K562 (cell line): ENCODE measurements at regions not wholly inside any gene's neighbourhood (a gene's known extent, or its start where the extent isn't known, plus 50 kb on each side); places are given as distances from the start of the nearest gene placed in this dataset.
A peak's percentile ranks its signal among the peaks of the same experiment; 100 is the strongest.

ENCODE experiments used
- ATAC-seq: fragments of 200-7000 bp; cut with Tn5 transposase; 3 replicates; pipeline ENCODE4 v1.9.1; 2020; ENCODE audit warnings: moderate library complexity
- BruUV-seq: library from RNA; stranded (reverse); fragments of 400-500 nt; replicated peaks from 2 replicates; lab custom pipeline; 2021; lab: Mats Ljungman, UMichigan
- CTCF ChIA-PET: fragments of 300-600 bp; formaldehyde crosslinking; extraction: SDS; loops from one replicate; lab custom pipeline; 2021; ENCODE audit warnings: low intra/inter-chr PET ratio; lab: Yijun Ruan, JAX
- POLR2A ChIA-PET: fragments of 300-600, 350-650 bp; sonication (Branson Sonifier 250); formaldehyde crosslinking; extraction: SDS; loops from one replicate; lab custom pipeline; 2021; ENCODE audit warnings: antibody characterized with exemption, inconsistent platforms; lab: Yijun Ruan, JAX
- DNase-seq, 4 experiments: peaks; one replicate each; pipeline versions ENCODE4 v3.0.0 to v3.0.0-alpha.2; 2011 to 2018; ENCODE audit warnings: low spot score in 3 of 4, mixed read lengths in 3 of 4; ENCODE audit errors: extremely low read depth in 1 of 4
- FAIRE-seq: peaks from 2 replicates; lab custom pipeline; 2011; peaks lifted over from hg19 to GRCh38; lab: Jason Lieb, UNC
- H2AFZ ChIP-seq: 2 replicates; pipeline ENCODE4 v1.6.0; 2011; ENCODE audit warnings: low read depth, low read length, control low read depth, inconsistent platforms
- H3K27ac ChIP-seq: fragments of 200-600 bp; 3 replicates; pipeline ENCODE4 v1.8.0; 2011; ENCODE audit warnings: low read depth, mild to moderate bottlenecking, control low read depth, inconsistent platforms, low read length, moderate library complexity, mixed read lengths; ENCODE audit errors: extremely low read depth
- H3K27me3 ChIP-seq, 2 experiments: fragments of 300-600 bp in 1 of 2; 2 replicates in 1 of 2; 3 replicates in 1 of 2; pipeline versions ENCODE4 v1.6.0 to v1.8.0; 2011; ENCODE audit warnings: inconsistent platforms in 2 of 2, low read length in 2 of 2, mild to moderate bottlenecking in 1 of 2, mixed read lengths in 1 of 2, moderate library complexity in 1 of 2; ENCODE audit not compliant: control insufficient read depth in 2 of 2, insufficient read depth in 2 of 2
- H3K36me3 ChIP-seq: fragments of 300-600 bp; 3 replicates; pipeline ENCODE4 v1.8.0; 2011; ENCODE audit warnings: mild to moderate bottlenecking, low read length, inconsistent platforms; ENCODE audit not compliant: control insufficient read depth, insufficient read depth
- H3K4me1 ChIP-seq, 2 experiments: fragments of 200-600 bp in 1 of 2; replicated peaks in 1 of 2; 2 replicates in 1 of 2; 3 replicates in 1 of 2; pipeline versions ENCODE4 v1.5.1 to v1.8.0; 2011; ENCODE audit warnings: inconsistent platforms in 2 of 2, low read length in 2 of 2, mild to moderate bottlenecking in 1 of 2, mixed read lengths in 1 of 2, moderate library complexity in 1 of 2; ENCODE audit not compliant: control insufficient read depth in 2 of 2, insufficient read depth in 2 of 2
- H3K4me2 ChIP-seq: 2 replicates; pipeline ENCODE4 v1.6.1; 2011; ENCODE audit warnings: low read length, control low read depth, inconsistent platforms, mixed read lengths; ENCODE audit not compliant: insufficient read depth
- H3K4me3 ChIP-seq: fragments of 200-600 bp; sonication (generic), shearing (Covaris generic); 2 replicates; pipeline ENCODE4 v1.5.1; 2016; ENCODE audit warnings: control low read depth, inconsistent platforms
- H3K79me2 ChIP-seq: fragments of 200-600 bp; 3 replicates; pipeline ENCODE4 v1.8.0; 2011; ENCODE audit warnings: low read length, inconsistent platforms; ENCODE audit not compliant: control insufficient read depth, insufficient read depth
- H3K9ac ChIP-seq, 2 experiments: 2 replicates each; pipeline versions ENCODE4 v1.6.0 to v1.6.1; 2011; ENCODE audit warnings: low read depth in 2 of 2, low read length in 2 of 2, control low read depth in 1 of 2, inconsistent platforms in 1 of 2, mild to moderate bottlenecking in 1 of 2, mixed read lengths in 1 of 2; ENCODE audit not compliant: insufficient read depth in 1 of 2
- H3K9me1 ChIP-seq: one replicate; pipeline ENCODE4 v1.6.0; 2011; ENCODE audit warnings: inconsistent platforms, mild to moderate bottlenecking, low read length, moderate library complexity; ENCODE audit not compliant: control insufficient read depth, insufficient read depth
- H3K9me3 ChIP-seq: replicated peaks from 2 replicates; pipeline ENCODE4 v1.5.1; 2011; ENCODE audit warnings: low read depth, low read length, inconsistent platforms; ENCODE audit not compliant: control insufficient read depth, insufficient read depth
- H4K20me1 ChIP-seq: replicated peaks from 2 replicates; pipeline ENCODE4 v1.6.1; 2011; ENCODE audit warnings: low read length, inconsistent platforms, mixed read lengths; ENCODE audit not compliant: control insufficient read depth, insufficient read depth
- ATF2 ChIP-seq: sonication (generic); formaldehyde crosslinking; IDR thresholded peaks from 2 replicates; pipeline ENCODE4 v1.8.1; 2022; ENCODE audit warnings: missing genetic modification reagents
- CHAMP1 ChIP-seq: fragments of 450-650 bp; IDR thresholded peaks from 2 replicates; pipeline ENCODE4 v1.6.1; 2016; ENCODE audit warnings: mild to moderate bottlenecking
- DEAF1 ChIP-seq: fragments of 450-650 bp; formaldehyde crosslinking; IDR thresholded peaks from 2 replicates; pipeline ENCODE4 v1.4.0; 2020; ENCODE audit warnings: mild to moderate bottlenecking, moderate library complexity
- GMEB1 ChIP-seq: fragments of 250-450 bp; sonication (Bioruptor Pico); IDR thresholded peaks from 2 replicates; pipeline ENCODE4 v1.4.0; 2020; ENCODE audit warnings: mild to moderate bottlenecking
- KDM2B ChIP-seq: fragments of 250-450 bp; sonication (Bioruptor Pico); IDR thresholded peaks from 2 replicates; pipeline ENCODE4 v1.8.0; 2021; ENCODE audit warnings: mild to moderate bottlenecking, moderate library complexity
- MCM2 ChIP-seq: fragments of 450-650 bp; IDR thresholded peaks from 2 replicates; pipeline ENCODE4 v1.6.1; 2017; ENCODE audit warnings: low read depth, mild to moderate bottlenecking
- MXI1 ChIP-seq: IDR thresholded peaks from 2 replicates; pipeline ENCODE4 v1.6.1; 2011; ENCODE audit warnings: low read depth, mild to moderate bottlenecking, improper control_type of control experiment, low read length
- SMAD2 ChIP-seq: fragments of 150-350 bp; IDR thresholded peaks from 2 replicates; pipeline ENCODE4 v1.6.1; 2014; ENCODE audit warnings: low read depth, mild to moderate bottlenecking, low read length
- SNAPC5 ChIP-seq: fragments of 250-450 bp; sonication (Bioruptor Pico); IDR thresholded peaks from 2 replicates; pipeline ENCODE4 v1.8.0; 2021; ENCODE audit warnings: moderate library complexity, mild to moderate bottlenecking, inconsistent platforms
- TFAM ChIP-seq: fragments of 250-450 bp; sonication (Bioruptor Pico); conservative IDR thresholded peaks from 2 replicates; pipeline ENCODE4 v1.5.0; 2021; ENCODE audit warnings: mild to moderate bottlenecking, moderate library complexity
- YY1 ChIP-seq, 3 experiments: IDR thresholded peaks; 2 replicates each; pipeline ENCODE4 v1.6.1; 2011; ENCODE audit warnings: low read length in 2 of 3, mild to moderate bottlenecking in 2 of 3, moderate library complexity in 2 of 3, borderline replicate concordance in 1 of 3, control low read depth in 1 of 3, low read depth in 1 of 3; ENCODE audit not compliant: insufficient read depth in 3 of 3, insufficient replicate concordance in 2 of 3, control insufficient read depth in 1 of 3, insufficient read length in 1 of 3; ENCODE audit errors: extremely low read depth in 1 of 3
- WGBS: fragments of 100-300 bp; shearing (Covaris generic); methylation state at CpG from one replicate; pipeline ENCODE4 v1.1.6; 2016; ENCODE audit warnings: low coverage, mixed read lengths; ENCODE audit not compliant: insufficient coverage; ENCODE audit errors: missing lambda C conversion rate; 5-methylcytosine and 5-hydroxymethylcytosine counted together
- in situ Hi-C: fragments of 300-500 bp; cut with MboI; formaldehyde crosslinking; loops from 4 replicates; pipeline ENCODE4 v1.15.0; 2018; ENCODE audit warnings: inconsistent platforms, mixed read lengths
- intact Hi-C: fragments of 100-400 bp; cut with micrococcal nuclease; formaldehyde crosslinking; loops from 2 replicates; pipeline ENCODE4 v1.14.2; 2022

- Histone ChIP-seq H3K79me2 (no peaks in the 10 kb centered on the region), H3K4me3 (no peak overlapping the region), H3K36me3 (no peaks in the 10 kb centered on the region), H3K27me3 (peaks cover 0 to 9% of the 10 kb centered on the region in 2 experiments; a peak in 1 of 5 replicates), H3K27ac (no peak overlapping the region), H4K20me1 (no peaks in the 10 kb centered on the region), H3K9me1 (no peaks in the 10 kb centered on the region), H2AFZ (no peak overlapping the region), H3K9ac (no peak overlapping the region), H3K4me2 (no peak overlapping the region), H3K4me1 (no peaks in the 10 kb centered on the region), H3K9me3 (no peaks in the 10 kb centered on the region)
- ATAC-seq (peak; percentile 81), FAIRE-seq (peak; percentile 61), DNase-seq (peak in 1 of 4 experiments; percentile 23)
- intact Hi-C loops = loop anchor here (1.0 kb wide), 1 partner anchor 524 kb away; no protein-coding TSS in a partner anchor
- CTCF ChIA-PET = interaction anchor here (0.6 kb wide), 1 partner anchor 524 kb away, joined by 3 read pairs; no protein-coding TSS in a partner anchor
- no TSS peak for BruUV-seq
- WGBS = 2% methylated on average over 3 of the region's 3 CpGs
- POLR2A ChIA-PET = interaction anchor here (0.6 kb wide), 1 partner anchor 294 kb away, joined by 3 read pairs; no protein-coding TSS in a partner anchor
- in situ Hi-C loops = loop anchor here (5.0 to 25.0 kb wide), 2 partner anchors 234 to 519 kb away; no protein-coding TSS in a partner anchor
- no peak for TF ChIP-seq YY1 (IDR thresholded peaks at IDR 0.05; ENCODE audit: borderline replicate concordance in 1 of 3, control insufficient read depth in 1 of 3, extremely low read depth in 1 of 3, insufficient read depth in 3 of 3, insufficient read length in 1 of 3, insufficient replicate concordance in 2 of 3, low read depth in 1 of 3, low read length in 2 of 3)
- TF ChIP-seq KDM2B (CRISPR knock-in tag) = no peak
- no peak for TF ChIP-seq TFAM
- no peak for TF ChIP-seq CHAMP1
- TF ChIP-seq SNAPC5 = no peak
- no peak for TF ChIP-seq MCM2
- no peak for TF ChIP-seq ATF2 (CRISPR knock-in tag)
- no peak for TF ChIP-seq MXI1
- no peak for TF ChIP-seq SMAD2
- TF ChIP-seq GMEB1 (CRISPR knock-in tag) = no peak
- 0 out of 2 replicates have a peak, but pooled peaks have one; percentile 24 for TF ChIP-seq DEAF1 (CRISPR knock-in tag)
Observed at GRCh38 chr1:65717815-65718454, 74.8 kb upstream of the PDE4B start.
